ENCODE measurements at regions not wholly inside any gene's neighbourhood (a gene's known extent, or its start where the extent isn't known, plus 50 kb on each side); places are given as distances from the start of the nearest gene placed in this dataset.

GRCh38 chr2:144048631-144049060 lies 471.3 kb downstream of the ZEB2 start:
- Histone ChIP-seq H2BK120ac (ENCODE audit: low read depth, low read length, poor library complexity, severe bottlenecking) (no peak overlapping the region), H4K5ac (ENCODE audit: insufficient read length, low read depth, low read length) (no peak overlapping the region), H3K4ac (ENCODE audit: low read depth, low read length) (no peak overlapping the region), H3K79me2 (ENCODE audit: insufficient read depth, low read length) (no peaks in the 10 kb centered on the region), H3K23ac (ENCODE audit: insufficient read length, low read depth, low read length) (no peak overlapping the region), H2BK15ac (ENCODE audit: low read depth, low read length) (no peak overlapping the region), H2AK5ac (ENCODE audit: insufficient read length, low read length) (no peak overlapping the region), H3K27ac (ENCODE audit: insufficient read length, low read depth, low read length) (no peak overlapping the region), H3K18ac (ENCODE audit: insufficient read length, low read depth, low read length) (no peak overlapping the region), H3K23me2 (ENCODE audit: insufficient read length, low read depth, low read length, poor library complexity, severe bottlenecking) (no peaks in the 10 kb centered on the region), H4K91ac (ENCODE audit: insufficient read length, low read depth, low read length) (no peak overlapping the region), H2BK20ac (ENCODE audit: low read depth, low read length, poor library complexity, severe bottlenecking) (no peak overlapping the region), H2BK12ac (ENCODE audit: insufficient read length, low read depth, low read length) (no peak overlapping the region), H3K9ac (ENCODE audit: extremely low read depth, insufficient read length, low read length) (no peak overlapping the region), H4K20me1 (ENCODE audit: control insufficient read depth, insufficient read depth, insufficient read length) (no peaks in the 10 kb centered on the region), H4K8ac (replicated peaks; ENCODE audit: insufficient read length, low read depth, low read length) (no peak overlapping the region), H3K14ac (ENCODE audit: insufficient read depth, low read length) (no peak overlapping the region), H3K56ac (ENCODE audit: insufficient read length, low read depth, low read length) (no peak overlapping the region), H3K4me1 (ENCODE audit: insufficient read depth, low read length) (no peaks in the 10 kb centered on the region), H2AFZ (ENCODE audit: low read length) (no peak overlapping the region), H3T11ph (ENCODE audit: low read length) (no peak overlapping the region), H3K4me2 (ENCODE audit: insufficient read depth, insufficient read length, low read length) (no peak overlapping the region), H2BK5ac (ENCODE audit: insufficient read length, low read length) (no peak overlapping the region), H3K9me3 (ENCODE audit: control insufficient read depth, low read depth, low read length) (no peaks in the 10 kb centered on the region), H3K27me3 (ENCODE audit: insufficient read depth, low read length) (no peaks in the 10 kb centered on the region), H3K79me1 (ENCODE audit: insufficient read depth, low read depth, low read length, poor library complexity, severe bottlenecking) (no peaks in the 10 kb centered on the region)
- Mint-ChIP-seq H3K27me3 (ENCODE audit: low read depth) (no peaks in the 10 kb centered on the region), H3K36me3 (ENCODE audit: insufficient read depth in 1 of 3, low read depth in 3 of 3) (no peaks in the 10 kb centered on the region), H3K27ac (no peak overlapping the region), H3K4me1 (no peaks in the 10 kb centered on the region), H3K4me3 (no peak overlapping the region), H3K9me3 (no peaks in the 10 kb centered on the region)
- TF ChIP-seq, protein P1, sequence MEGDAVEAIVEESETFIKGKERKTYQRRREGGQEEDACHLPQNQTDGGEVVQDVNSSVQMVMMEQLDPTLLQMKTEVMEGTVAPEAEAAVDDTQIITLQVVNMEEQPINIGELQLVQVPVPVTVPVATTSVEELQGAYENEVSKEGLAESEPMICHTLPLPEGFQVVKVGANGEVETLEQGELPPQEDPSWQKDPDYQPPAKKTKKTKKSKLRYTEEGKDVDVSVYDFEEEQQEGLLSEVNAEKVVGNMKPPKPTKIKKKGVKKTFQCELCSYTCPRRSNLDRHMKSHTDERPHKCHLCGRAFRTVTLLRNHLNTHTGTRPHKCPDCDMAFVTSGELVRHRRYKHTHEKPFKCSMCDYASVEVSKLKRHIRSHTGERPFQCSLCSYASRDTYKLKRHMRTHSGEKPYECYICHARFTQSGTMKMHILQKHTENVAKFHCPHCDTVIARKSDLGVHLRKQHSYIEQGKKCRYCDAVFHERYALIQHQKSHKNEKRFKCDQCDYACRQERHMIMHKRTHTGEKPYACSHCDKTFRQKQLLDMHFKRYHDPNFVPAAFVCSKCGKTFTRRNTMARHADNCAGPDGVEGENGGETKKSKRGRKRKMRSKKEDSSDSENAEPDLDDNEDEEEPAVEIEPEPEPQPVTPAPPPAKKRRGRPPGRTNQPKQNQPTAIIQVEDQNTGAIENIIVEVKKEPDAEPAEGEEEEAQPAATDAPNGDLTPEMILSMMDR (conservative IDR thresholded peaks at IDR 0.05) = no peak
- no CpG with 5 or more reads among the region's 4 CpGs for WGBS (ENCODE audit: extremely low coverage, insufficient read length, low lambda C conversion rate)
- DNase-seq = no peak

Measured in H9 (cell line).